DMS 273 (cell line): ENCODE measurements at regions not wholly inside any gene's neighbourhood (a gene's known extent, or its start where the extent isn't known, plus 50 kb on each side); places are given as distances from the start of the nearest gene placed in this dataset.
"Not testable (repeated sequence)": the region's sequence is repeated elsewhere in the genome, so short reads cannot be mapped to it uniquely, and the experiment has no call there.

Source experiments
- DNase-seq: peaks from one replicate; lab custom pipeline; 2025; ENCODE audit not compliant: unreplicated experiment; lab: John Stamatoyannopoulos, UW

GRCh38 chr15:79492065-79492464, 59.9 kb downstream of the MINAR1 start:
- DNase-seq = no peak

GRCh38 chr15:79494384-79494909, 62.3 kb downstream of the MINAR1 start:
- DNase-seq = no peak

GRCh38 chr15:79494963-79495755, 63.0 kb downstream of the MINAR1 start:
- DNase-seq = no peak

GRCh38 chr15:79495775-79496174, 63.6 kb downstream of the MINAR1 start:
- DNase-seq = no peak

GRCh38 chr15:79496838-79497237, 64.7 kb downstream of the MINAR1 start:
- no peak for DNase-seq

GRCh38 chr15:79501086-79501485, 69.0 kb downstream of the MINAR1 start:
- no peak for DNase-seq

GRCh38 chr15:79505956-79506355, 73.8 kb downstream of the MINAR1 start:
- DNase-seq = no peak

- not testable (repeated sequence) for DNase-seq
Measured at GRCh38 chr15:79512844-79513243, 80.7 kb downstream of the MINAR1 start.

GRCh38 chr15:79513417-79513816, 81.3 kb downstream of the MINAR1 start:
- no peak for DNase-seq

- no peak for DNase-seq
Measured at GRCh38 chr15:79513940-79514339, 81.8 kb downstream of the MINAR1 start.

- no peak for DNase-seq
Measured at GRCh38 chr15:79515300-79516027, 83.3 kb downstream of the MINAR1 start.

- no peak for DNase-seq
Measured at GRCh38 chr15:79516155-79516554, 84.0 kb downstream of the MINAR1 start.

- no peak for DNase-seq
Measured at GRCh38 chr15:79516646-79517045, 84.5 kb downstream of the MINAR1 start.

GRCh38 chr15:79519628-79520027, 87.5 kb downstream of the MINAR1 start:
- DNase-seq = no peak

- DNase-seq = no peak
Measured at GRCh38 chr15:79520654-79521053, 88.5 kb downstream of the MINAR1 start.

- no peak for DNase-seq
Measured at GRCh38 chr15:79522656-79523055, 90.5 kb downstream of the MINAR1 start.

- DNase-seq = peak; percentile 42
Measured at GRCh38 chr15:79523266-79523665, 91.1 kb downstream of the MINAR1 start.

- no peak for DNase-seq
Measured at GRCh38 chr15:79524531-79524930, 92.4 kb downstream of the MINAR1 start.

- no peak for DNase-seq
Measured at GRCh38 chr15:79526376-79526775, 94.2 kb downstream of the MINAR1 start.

- no peak for DNase-seq
Measured at GRCh38 chr15:79527821-79528220, 95.7 kb downstream of the MINAR1 start.

GRCh38 chr15:79529157-79529785, 97.1 kb downstream of the MINAR1 start:
- no peak for DNase-seq

GRCh38 chr15:79535536-79535935, 103.4 kb downstream of the MINAR1 start:
- no peak for DNase-seq
